ENCODE measurements at regions not wholly inside any gene's neighbourhood (a gene's known extent, or its start where the extent isn't known, plus 50 kb on each side); places are given as distances from the start of the nearest gene placed in this dataset.

DNA sequence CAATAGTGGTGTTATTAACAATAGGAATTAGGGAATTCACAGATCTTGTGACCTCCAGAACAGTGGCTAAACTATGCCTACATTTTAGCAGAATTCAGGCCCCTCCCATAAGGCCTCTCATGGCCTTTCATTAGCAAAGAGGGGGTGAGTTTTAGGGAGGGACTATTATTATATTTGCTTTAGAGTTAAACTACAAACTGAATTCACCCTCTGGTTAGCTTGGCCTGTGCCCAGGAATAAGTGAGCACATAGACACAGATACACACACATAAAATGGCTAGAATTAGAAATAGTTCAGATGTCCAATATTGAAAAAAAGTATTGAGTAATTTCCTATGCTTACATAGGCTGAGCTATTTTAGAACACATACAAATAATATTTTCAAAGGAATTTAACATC, 818.8 kb upstream of the COBL start:
- TF ChIP-seq, protein P1, sequence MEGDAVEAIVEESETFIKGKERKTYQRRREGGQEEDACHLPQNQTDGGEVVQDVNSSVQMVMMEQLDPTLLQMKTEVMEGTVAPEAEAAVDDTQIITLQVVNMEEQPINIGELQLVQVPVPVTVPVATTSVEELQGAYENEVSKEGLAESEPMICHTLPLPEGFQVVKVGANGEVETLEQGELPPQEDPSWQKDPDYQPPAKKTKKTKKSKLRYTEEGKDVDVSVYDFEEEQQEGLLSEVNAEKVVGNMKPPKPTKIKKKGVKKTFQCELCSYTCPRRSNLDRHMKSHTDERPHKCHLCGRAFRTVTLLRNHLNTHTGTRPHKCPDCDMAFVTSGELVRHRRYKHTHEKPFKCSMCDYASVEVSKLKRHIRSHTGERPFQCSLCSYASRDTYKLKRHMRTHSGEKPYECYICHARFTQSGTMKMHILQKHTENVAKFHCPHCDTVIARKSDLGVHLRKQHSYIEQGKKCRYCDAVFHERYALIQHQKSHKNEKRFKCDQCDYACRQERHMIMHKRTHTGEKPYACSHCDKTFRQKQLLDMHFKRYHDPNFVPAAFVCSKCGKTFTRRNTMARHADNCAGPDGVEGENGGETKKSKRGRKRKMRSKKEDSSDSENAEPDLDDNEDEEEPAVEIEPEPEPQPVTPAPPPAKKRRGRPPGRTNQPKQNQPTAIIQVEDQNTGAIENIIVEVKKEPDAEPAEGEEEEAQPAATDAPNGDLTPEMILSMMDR (IDR thresholded peaks at IDR 0.05; ENCODE audit: borderline replicate concordance), result no peak
- Histone ChIP-seq H3K9me3 (replicated peaks) (peaks cover 13% of the 10 kb centered on the region), H3K4me3 (no peak overlapping the region), H3K27ac (replicated peaks) (no peak overlapping the region), H3K27me3 (ENCODE audit: low read depth) (no peaks in the 10 kb centered on the region), H3K4me1 (no peaks in the 10 kb centered on the region), H3K36me3 (no peaks in the 10 kb centered on the region)
- intact Hi-C loops (cut with micrococcal nuclease), result no loop called here
- DNase-seq, result no peak

DNA sequence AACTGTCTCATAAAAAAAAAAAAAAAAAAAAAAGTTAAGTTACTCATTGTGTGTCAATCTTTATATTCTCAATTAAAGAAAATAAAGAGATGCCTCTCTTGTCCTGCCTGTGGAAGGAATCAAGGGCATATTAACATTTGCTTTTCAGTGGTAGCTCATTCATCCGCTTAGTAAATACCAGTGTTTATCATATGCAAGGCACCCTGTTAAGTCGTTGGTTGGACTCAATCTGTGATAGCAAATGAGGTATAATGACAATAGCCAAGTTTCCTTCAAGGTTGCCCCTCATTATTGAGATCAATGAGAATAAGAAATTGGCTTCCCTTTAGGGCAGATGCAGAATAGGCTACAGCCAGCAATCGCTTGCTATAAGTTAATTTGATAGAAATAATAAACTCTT, 812.7 kb upstream of the COBL start:
- TF ChIP-seq, protein P1 (IDR thresholded peaks at IDR 0.05; ENCODE audit: borderline replicate concordance), result no peak
- no peaks in the 10 kb centered on the region for H3K4me1 ChIP-seq
- no peaks in the 10 kb centered on the region for H3K36me3 ChIP-seq
- H3K27me3 ChIP-seq (ENCODE audit: low read depth), result no peaks in the 10 kb centered on the region
- H3K27ac ChIP-seq (replicated peaks), result no peak overlapping the region
- peaks cover 4% of the 10 kb centered on the region for H3K9me3 ChIP-seq (replicated peaks)
- no peak overlapping the region for H3K4me3 ChIP-seq
- intact Hi-C loops (cut with micrococcal nuclease), result no loop called here
- no peak for DNase-seq

DNA sequence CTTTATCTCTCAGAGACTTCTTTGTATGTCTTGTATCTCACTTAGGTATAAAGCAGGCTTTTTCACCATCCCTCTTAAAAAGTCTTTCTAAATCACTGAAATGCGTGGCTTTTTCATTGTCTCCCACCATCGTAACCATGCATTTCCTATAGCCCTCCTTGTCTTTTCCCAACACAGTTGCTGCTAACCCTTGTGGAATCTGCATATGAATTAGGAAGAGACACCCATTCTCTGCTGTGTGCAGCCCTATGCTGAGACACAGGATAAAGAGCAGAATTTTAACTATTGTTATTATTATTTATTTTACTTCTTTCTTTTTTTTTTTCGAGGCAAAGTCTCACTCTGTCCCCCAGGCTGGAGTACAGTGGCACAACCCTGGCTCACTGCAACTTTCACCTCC, 804.3 kb upstream of the COBL start:
- no peak for DNase-seq
- Histone ChIP-seq H3K4me1 (no peaks in the 10 kb centered on the region), H3K27me3 (ENCODE audit: low read depth) (no peaks in the 10 kb centered on the region), H3K9me3 (replicated peaks) (no peaks in the 10 kb centered on the region), H3K4me3 (no peak overlapping the region), H3K27ac (replicated peaks) (no peak overlapping the region), H3K36me3 (no peaks in the 10 kb centered on the region)
- TF ChIP-seq, protein P1 (IDR thresholded peaks at IDR 0.05; ENCODE audit: borderline replicate concordance), result no peak
- intact Hi-C loops (cut with micrococcal nuclease), result no loop called here

DNA sequence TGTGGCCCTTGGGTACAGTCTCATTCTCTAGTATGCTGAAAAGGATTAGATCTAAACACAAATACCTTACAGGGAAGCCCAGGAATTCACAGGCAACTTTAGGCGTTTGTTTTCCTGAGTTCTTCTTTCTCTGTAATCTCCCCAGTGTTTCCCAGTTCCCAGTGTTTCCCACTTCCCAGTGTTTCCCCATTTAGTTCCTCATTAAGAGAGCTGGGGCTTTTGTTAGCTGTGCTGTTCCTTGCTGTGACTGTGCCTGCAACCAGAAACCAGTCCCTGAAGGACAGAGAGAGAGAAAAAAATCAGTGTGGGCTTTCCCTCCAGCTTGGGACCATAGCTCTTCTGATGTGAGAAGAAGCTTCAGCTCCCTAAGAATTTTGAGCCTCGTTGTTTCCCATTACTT, 802.9 kb upstream of the COBL start:
- H3K9me3 ChIP-seq (replicated peaks), result no peaks in the 10 kb centered on the region
- no peak overlapping the region for H3K4me3 ChIP-seq
- no peaks in the 10 kb centered on the region for H3K27me3 ChIP-seq (ENCODE audit: low read depth)
- no peaks in the 10 kb centered on the region for H3K4me1 ChIP-seq
- no peak for DNase-seq
- intact Hi-C loops (cut with micrococcal nuclease), result no loop called here
- H3K27ac ChIP-seq (replicated peaks), result no peak overlapping the region
- no peaks in the 10 kb centered on the region for H3K36me3 ChIP-seq
- TF ChIP-seq, protein P1 (IDR thresholded peaks at IDR 0.05; ENCODE audit: borderline replicate concordance), result no peak

DNA sequence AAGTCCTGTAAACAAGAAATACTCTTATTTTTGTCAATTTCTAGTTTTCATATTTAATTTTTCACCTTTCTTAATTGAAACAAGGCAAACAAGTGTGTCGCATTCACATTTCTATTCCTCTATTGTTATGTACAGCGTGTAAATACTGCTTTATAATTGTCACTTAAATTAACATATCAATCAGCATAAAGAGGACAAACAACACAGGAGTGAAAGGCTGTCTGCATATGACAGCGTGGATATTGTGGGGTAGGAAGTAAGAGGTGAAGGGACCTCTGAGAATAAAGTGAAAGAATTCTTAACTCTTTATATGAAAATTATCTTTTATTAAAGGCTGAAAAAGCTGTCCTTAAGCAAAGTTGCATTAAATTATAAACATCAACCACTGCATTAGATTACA, 797.9 kb upstream of the COBL start:
- intact Hi-C loops (cut with micrococcal nuclease), result no loop called here
- Histone ChIP-seq H3K4me3 (no peak overlapping the region), H3K27me3 (ENCODE audit: low read depth) (no peaks in the 10 kb centered on the region), H3K27ac (replicated peaks) (no peak overlapping the region), H3K4me1 (no peaks in the 10 kb centered on the region), H3K36me3 (no peaks in the 10 kb centered on the region), H3K9me3 (replicated peaks) (no peaks in the 10 kb centered on the region)
- DNase-seq, result no peak
- TF ChIP-seq, protein P1 (IDR thresholded peaks at IDR 0.05; ENCODE audit: borderline replicate concordance), result no peak

DNA sequence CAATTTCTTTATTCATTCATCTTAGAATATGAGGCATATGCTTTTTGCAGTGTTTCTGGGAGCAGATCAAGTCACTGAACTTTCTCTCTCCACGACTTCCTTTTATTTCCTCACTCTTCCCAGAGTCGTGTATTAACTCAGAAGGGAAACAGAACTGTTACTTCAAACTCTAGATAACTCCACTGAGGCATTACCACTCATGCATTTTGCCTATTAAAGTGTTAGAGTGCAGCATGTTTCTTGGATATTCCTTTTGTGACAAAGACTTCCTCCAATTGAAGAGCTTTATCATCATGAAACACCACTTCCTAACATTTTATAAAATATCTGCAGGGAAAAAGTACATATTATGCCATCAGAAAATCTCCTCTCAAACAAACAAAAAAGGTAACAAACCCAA, 797.4 kb upstream of the COBL start:
- Histone ChIP-seq H3K4me3 (no peak overlapping the region), H3K27me3 (ENCODE audit: low read depth) (no peaks in the 10 kb centered on the region), H3K4me1 (no peaks in the 10 kb centered on the region), H3K9me3 (replicated peaks) (no peaks in the 10 kb centered on the region), H3K27ac (replicated peaks) (no peak overlapping the region), H3K36me3 (no peaks in the 10 kb centered on the region)
- no peak for DNase-seq
- TF ChIP-seq, protein P1 (IDR thresholded peaks at IDR 0.05; ENCODE audit: borderline replicate concordance), result no peak
- intact Hi-C loops (cut with micrococcal nuclease), result no loop called here
